HCT116 (cell line): ENCODE measurements at regions not wholly inside any gene's neighbourhood (a gene's known extent, or its start where the extent isn't known, plus 50 kb on each side); places are given as distances from the start of the nearest gene placed in this dataset.

ENCODE experiments used
- CEBPB ChIP-seq: IDR thresholded peaks from 2 replicates; pipeline ENCODE4 v1.6.1; 2012; ENCODE audit warnings: low read depth
- EZH2phosphoT487 ChIP-seq: fragments of 200-600 bp; IDR thresholded peaks from 2 replicates; pipeline ENCODE4 v1.6.1; 2018; ENCODE audit warnings: antibody characterized with exemption, borderline replicate concordance
- POLR2A ChIP-seq: IDR thresholded peaks from 2 replicates; pipeline ENCODE4 v1.7.0; 2011; ENCODE audit warnings: borderline replicate concordance; ENCODE audit not compliant: insufficient read depth, insufficient read length; ENCODE audit errors: extremely low read depth
- POLR2AphosphoS5 ChIP-seq: IDR thresholded peaks from 2 replicates; pipeline ENCODE4 v1.6.1; 2011; ENCODE audit warnings: mild to moderate bottlenecking, low read depth, low read length, moderate library complexity
- RAD21 ChIP-seq: IDR thresholded peaks from 2 replicates; pipeline ENCODE4 v1.6.1; 2012; ENCODE audit warnings: low read depth, mild to moderate bottlenecking
- SIN3A ChIP-seq: IDR thresholded peaks from 2 replicates; pipeline ENCODE4 v1.6.1; 2012; ENCODE audit warnings: low read depth
- SRF ChIP-seq: IDR thresholded peaks from 2 replicates; pipeline ENCODE4 v1.6.1; 2012; ENCODE audit warnings: low read depth
- TF ChIP-seq, protein P1 (sequence below), 3 experiments: fragments of 200-600 bp in 1 of 3; sonication (generic) in 1 of 3; IDR thresholded peaks in 2 of 3; conservative IDR thresholded peaks in 1 of 3; 2 replicates each; pipeline ENCODE4 v1.5.1; 2012 to 2017; ENCODE audit warnings: low read depth in 2 of 3, low read length in 2 of 3, antibody characterized with exemption in 1 of 3, borderline replicate concordance in 1 of 3, control low read depth in 1 of 3, mild to moderate bottlenecking in 1 of 3, mixed read lengths in 1 of 3, mixed run types in 1 of 3, moderate library complexity in 1 of 3; ENCODE audit not compliant: insufficient read depth in 1 of 3
- TF ChIP-seq, protein P2 (sequence below): IDR thresholded peaks from 2 replicates; pipeline ENCODE4 v1.6.1; 2011; ENCODE audit warnings: mild to moderate bottlenecking, low read length, moderate library complexity; ENCODE audit not compliant: insufficient replicate concordance; ENCODE audit errors: extremely low read depth
- TF ChIP-seq, protein P3 (sequence below): IDR thresholded peaks from 2 replicates; pipeline ENCODE4 v1.6.1; 2012

DNA sequence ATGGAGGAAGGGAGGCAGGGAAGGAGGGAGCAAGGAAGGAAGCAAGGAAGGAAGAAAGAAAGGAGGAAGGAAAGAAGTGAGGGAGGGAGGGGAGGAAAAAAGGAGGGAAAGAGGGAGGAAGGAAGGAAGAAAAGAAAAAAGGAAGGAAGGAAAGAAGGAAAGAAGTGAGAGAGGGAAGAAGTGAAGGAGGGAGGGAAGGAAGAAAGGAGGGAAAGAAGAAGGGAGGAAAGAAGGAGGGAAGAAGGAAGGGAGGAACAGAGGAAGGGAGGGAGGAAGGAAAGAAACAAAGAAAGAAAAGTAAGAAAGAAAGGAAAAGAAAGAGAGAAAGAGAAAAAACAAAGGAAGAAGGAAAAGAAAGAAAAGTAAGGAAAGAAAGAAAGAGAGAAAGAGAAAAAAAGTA, 183.0 kb upstream of the SLC24A5 start:
- TF ChIP-seq, protein P1, sequence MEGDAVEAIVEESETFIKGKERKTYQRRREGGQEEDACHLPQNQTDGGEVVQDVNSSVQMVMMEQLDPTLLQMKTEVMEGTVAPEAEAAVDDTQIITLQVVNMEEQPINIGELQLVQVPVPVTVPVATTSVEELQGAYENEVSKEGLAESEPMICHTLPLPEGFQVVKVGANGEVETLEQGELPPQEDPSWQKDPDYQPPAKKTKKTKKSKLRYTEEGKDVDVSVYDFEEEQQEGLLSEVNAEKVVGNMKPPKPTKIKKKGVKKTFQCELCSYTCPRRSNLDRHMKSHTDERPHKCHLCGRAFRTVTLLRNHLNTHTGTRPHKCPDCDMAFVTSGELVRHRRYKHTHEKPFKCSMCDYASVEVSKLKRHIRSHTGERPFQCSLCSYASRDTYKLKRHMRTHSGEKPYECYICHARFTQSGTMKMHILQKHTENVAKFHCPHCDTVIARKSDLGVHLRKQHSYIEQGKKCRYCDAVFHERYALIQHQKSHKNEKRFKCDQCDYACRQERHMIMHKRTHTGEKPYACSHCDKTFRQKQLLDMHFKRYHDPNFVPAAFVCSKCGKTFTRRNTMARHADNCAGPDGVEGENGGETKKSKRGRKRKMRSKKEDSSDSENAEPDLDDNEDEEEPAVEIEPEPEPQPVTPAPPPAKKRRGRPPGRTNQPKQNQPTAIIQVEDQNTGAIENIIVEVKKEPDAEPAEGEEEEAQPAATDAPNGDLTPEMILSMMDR (IDR thresholded peaks at IDR 0.05 in 2 of 3, conservative IDR thresholded peaks at IDR 0.05 in 1 of 3; ENCODE audit: borderline replicate concordance in 1 of 3, insufficient read depth in 1 of 3, low read depth in 2 of 3, low read length in 2 of 3) = no peak
- no peak for TF ChIP-seq EZH2phosphoT487
- no peak for TF ChIP-seq POLR2A
- TF ChIP-seq, protein P2, sequence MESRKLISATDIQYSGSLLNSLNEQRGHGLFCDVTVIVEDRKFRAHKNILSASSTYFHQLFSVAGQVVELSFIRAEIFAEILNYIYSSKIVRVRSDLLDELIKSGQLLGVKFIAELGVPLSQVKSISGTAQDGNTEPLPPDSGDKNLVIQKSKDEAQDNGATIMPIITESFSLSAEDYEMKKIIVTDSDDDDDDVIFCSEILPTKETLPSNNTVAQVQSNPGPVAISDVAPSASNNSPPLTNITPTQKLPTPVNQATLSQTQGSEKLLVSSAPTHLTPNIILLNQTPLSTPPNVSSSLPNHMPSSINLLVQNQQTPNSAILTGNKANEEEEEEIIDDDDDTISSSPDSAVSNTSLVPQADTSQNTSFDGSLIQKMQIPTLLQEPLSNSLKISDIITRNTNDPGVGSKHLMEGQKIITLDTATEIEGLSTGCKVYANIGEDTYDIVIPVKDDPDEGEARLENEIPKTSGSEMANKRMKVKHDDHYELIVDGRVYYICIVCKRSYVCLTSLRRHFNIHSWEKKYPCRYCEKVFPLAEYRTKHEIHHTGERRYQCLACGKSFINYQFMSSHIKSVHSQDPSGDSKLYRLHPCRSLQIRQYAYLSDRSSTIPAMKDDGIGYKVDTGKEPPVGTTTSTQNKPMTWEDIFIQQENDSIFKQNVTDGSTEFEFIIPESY = no peak
- TF ChIP-seq POLR2AphosphoS5 = no peak
- TF ChIP-seq SIN3A = no peak
- no peak for TF ChIP-seq SRF
- no peak for TF ChIP-seq CEBPB
- no peak for TF ChIP-seq RAD21
- TF ChIP-seq, protein P3, sequence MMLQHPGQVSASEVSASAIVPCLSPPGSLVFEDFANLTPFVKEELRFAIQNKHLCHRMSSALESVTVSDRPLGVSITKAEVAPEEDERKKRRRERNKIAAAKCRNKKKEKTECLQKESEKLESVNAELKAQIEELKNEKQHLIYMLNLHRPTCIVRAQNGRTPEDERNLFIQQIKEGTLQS = no peak
